HEK293 (cell line): ENCODE measurements at regions not wholly inside any gene's neighbourhood (a gene's known extent, or its start where the extent isn't known, plus 50 kb on each side); places are given as distances from the start of the nearest gene placed in this dataset.

Source experiments
- SP2 ChIP-seq: fragments of 450-650 bp; formaldehyde crosslinking; IDR thresholded peaks from 2 replicates; pipeline ENCODE4 v1.5.1; 2016; ENCODE audit warnings: missing biosample characterization, missing genetic modification characterization
- TCF7L2 ChIP-seq: IDR thresholded peaks from 2 replicates; pipeline ENCODE4 v1.6.1; 2011; ENCODE audit warnings: low read depth, mild to moderate bottlenecking, inconsistent platforms, low read length, moderate library complexity, borderline replicate concordance
- ZNF391 ChIP-seq: fragments of 450-650 bp; formaldehyde crosslinking; IDR thresholded peaks from 2 replicates; pipeline ENCODE4 v1.5.1; 2016; ENCODE audit warnings: low read depth, missing biosample characterization, missing genetic modification characterization, borderline replicate concordance
- ZNF658 ChIP-seq: fragments of 450-650 bp; formaldehyde crosslinking; IDR thresholded peaks from 2 replicates; pipeline ENCODE4; 2016; ENCODE audit warnings: missing biosample characterization, missing genetic modification characterization
- ZNF660 ChIP-seq: fragments of 450-650 bp; IDR thresholded peaks from 2 replicates; pipeline ENCODE4 v1.5.1; 2018; ENCODE audit warnings: missing biosample characterization, mild to moderate bottlenecking, missing genetic modification characterization
- ZNF670 ChIP-seq: fragments of 450-650 bp; formaldehyde crosslinking; IDR thresholded peaks from 2 replicates; pipeline ENCODE4 v1.5.1; 2016; ENCODE audit warnings: missing biosample characterization, missing genetic modification characterization, low read depth
- TF ChIP-seq, protein P1 (sequence below): fragments of 450-650 bp; formaldehyde crosslinking; IDR thresholded peaks from 2 replicates; pipeline ENCODE4 v1.5.1; 2016; ENCODE audit warnings: missing biosample characterization, missing genetic modification characterization
- TF ChIP-seq, protein P2 (sequence below): fragments of 450-650 bp; formaldehyde crosslinking; IDR thresholded peaks from 2 replicates; pipeline ENCODE4 v1.5.1; 2016; ENCODE audit warnings: missing biosample characterization, missing genetic modification characterization
- TF ChIP-seq, protein P3 (sequence below): fragments of 450-650 bp; formaldehyde crosslinking; IDR thresholded peaks from 2 replicates; pipeline ENCODE4 v1.5.1; 2017; ENCODE audit warnings: missing biosample characterization, missing genetic modification characterization
- TF ChIP-seq, protein P4 (sequence below): fragments of 450-650 bp; formaldehyde crosslinking; optimal IDR thresholded peaks from 2 replicates; pipeline ENCODE3; 2016; ENCODE audit warnings: missing biosample characterization, mild to moderate bottlenecking, missing genetic modification characterization
- TF ChIP-seq, protein P5 (sequence below): fragments of 450-650 bp; formaldehyde crosslinking; IDR thresholded peaks from 2 replicates; pipeline ENCODE4 v1.5.1; 2016; ENCODE audit warnings: missing biosample characterization, missing genetic modification characterization, low read depth
- TF ChIP-seq, protein P6 (sequence below): fragments of 450-650 bp; formaldehyde crosslinking; IDR thresholded peaks from 2 replicates; pipeline ENCODE4 v1.5.1; 2016; ENCODE audit warnings: missing biosample characterization, missing genetic modification characterization
- TF ChIP-seq, protein P7 (sequence below): fragments of 450-650 bp; formaldehyde crosslinking; IDR thresholded peaks from 2 replicates; pipeline ENCODE4 v1.5.1; 2017; ENCODE audit warnings: missing biosample characterization, missing genetic modification characterization

DNA sequence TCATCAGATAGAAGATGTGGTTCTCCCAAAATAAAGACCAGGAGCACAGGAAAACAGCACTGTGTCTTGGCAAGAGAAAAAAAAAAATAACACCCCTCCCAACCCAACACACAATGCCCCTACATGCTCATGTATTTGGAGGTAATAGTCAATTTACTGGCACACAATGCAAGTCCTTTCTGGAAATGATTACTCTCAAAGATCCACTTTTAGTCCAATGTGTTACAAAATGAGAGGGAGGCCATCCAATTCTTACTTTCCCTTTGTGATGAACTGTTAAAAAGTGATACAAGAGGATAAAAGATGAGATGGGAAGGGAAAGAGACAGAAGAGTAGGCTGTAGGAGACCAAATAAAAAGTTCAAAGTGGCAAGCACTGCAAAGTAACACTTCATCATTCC lies 180.3 kb upstream of the DKK2 start:
- TF ChIP-seq ZNF660 (tag by site-specific recombination) (no peak), ZNF670 (tag by site-specific recombination) (no peak), ZNF658 (tag by site-specific recombination) (no peak), ZNF391 (tag by site-specific recombination) (no peak), SP2 (tag by site-specific recombination) (no peak), TCF7L2 (no peak)
- TF ChIP-seq, protein P1, sequence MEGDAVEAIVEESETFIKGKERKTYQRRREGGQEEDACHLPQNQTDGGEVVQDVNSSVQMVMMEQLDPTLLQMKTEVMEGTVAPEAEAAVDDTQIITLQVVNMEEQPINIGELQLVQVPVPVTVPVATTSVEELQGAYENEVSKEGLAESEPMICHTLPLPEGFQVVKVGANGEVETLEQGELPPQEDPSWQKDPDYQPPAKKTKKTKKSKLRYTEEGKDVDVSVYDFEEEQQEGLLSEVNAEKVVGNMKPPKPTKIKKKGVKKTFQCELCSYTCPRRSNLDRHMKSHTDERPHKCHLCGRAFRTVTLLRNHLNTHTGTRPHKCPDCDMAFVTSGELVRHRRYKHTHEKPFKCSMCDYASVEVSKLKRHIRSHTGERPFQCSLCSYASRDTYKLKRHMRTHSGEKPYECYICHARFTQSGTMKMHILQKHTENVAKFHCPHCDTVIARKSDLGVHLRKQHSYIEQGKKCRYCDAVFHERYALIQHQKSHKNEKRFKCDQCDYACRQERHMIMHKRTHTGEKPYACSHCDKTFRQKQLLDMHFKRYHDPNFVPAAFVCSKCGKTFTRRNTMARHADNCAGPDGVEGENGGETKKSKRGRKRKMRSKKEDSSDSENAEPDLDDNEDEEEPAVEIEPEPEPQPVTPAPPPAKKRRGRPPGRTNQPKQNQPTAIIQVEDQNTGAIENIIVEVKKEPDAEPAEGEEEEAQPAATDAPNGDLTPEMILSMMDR: no peak
- TF ChIP-seq, protein P2, sequence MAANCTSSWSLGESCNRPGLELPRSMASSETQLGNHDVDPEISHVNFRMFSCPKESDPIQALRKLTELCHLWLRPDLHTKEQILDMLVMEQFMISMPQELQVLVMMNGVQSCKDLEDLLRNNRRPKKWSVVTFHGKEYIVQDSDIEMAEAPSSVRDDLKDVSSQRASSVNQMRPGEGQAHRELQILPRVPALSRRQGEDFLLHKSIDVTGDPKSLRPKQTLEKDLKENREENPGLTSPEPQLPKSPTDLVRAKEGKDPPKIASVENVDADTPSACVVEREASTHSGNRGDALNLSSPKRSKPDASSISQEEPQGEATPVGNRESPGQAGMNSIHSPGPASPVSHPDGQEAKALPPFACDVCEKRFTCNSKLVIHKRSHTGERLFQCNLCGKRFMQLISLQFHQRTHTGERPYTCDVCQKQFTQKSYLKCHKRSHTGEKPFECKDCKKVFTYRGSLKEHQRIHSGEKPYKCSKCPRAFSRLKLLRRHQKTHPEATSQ (tag by site-specific recombination): no peak
- TF ChIP-seq, protein P3, sequence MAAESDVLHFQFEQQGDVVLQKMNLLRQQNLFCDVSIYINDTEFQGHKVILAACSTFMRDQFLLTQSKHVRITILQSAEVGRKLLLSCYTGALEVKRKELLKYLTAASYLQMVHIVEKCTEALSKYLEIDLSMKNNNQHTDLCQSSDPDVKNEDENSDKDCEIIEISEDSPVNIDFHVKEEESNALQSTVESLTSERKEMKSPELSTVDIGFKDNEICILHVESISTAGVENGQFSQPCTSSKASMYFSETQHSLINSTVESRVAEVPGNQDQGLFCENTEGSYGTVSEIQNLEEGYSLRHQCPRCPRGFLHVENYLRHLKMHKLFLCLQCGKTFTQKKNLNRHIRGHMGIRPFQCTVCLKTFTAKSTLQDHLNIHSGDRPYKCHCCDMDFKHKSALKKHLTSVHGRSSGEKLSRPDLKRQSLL: no peak
- TF ChIP-seq, protein P4, sequence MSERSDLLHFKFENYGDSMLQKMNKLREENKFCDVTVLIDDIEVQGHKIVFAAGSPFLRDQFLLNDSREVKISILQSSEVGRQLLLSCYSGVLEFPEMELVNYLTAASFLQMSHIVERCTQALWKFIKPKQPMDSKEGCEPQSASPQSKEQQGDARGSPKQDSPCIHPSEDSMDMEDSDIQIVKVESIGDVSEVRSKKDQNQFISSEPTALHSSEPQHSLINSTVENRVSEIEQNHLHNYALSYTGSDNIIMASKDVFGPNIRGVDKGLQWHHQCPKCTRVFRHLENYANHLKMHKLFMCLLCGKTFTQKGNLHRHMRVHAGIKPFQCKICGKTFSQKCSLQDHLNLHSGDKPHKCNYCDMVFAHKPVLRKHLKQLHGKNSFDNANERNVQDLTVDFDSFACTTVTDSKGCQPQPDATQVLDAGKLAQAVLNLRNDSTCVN: no peak
- TF ChIP-seq, protein P5, sequence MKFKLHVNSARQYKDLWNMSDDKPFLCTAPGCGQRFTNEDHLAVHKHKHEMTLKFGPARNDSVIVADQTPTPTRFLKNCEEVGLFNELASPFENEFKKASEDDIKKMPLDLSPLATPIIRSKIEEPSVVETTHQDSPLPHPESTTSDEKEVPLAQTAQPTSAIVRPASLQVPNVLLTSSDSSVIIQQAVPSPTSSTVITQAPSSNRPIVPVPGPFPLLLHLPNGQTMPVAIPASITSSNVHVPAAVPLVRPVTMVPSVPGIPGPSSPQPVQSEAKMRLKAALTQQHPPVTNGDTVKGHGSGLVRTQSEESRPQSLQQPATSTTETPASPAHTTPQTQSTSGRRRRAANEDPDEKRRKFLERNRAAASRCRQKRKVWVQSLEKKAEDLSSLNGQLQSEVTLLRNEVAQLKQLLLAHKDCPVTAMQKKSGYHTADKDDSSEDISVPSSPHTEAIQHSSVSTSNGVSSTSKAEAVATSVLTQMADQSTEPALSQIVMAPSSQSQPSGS: no peak
- TF ChIP-seq, protein P6, sequence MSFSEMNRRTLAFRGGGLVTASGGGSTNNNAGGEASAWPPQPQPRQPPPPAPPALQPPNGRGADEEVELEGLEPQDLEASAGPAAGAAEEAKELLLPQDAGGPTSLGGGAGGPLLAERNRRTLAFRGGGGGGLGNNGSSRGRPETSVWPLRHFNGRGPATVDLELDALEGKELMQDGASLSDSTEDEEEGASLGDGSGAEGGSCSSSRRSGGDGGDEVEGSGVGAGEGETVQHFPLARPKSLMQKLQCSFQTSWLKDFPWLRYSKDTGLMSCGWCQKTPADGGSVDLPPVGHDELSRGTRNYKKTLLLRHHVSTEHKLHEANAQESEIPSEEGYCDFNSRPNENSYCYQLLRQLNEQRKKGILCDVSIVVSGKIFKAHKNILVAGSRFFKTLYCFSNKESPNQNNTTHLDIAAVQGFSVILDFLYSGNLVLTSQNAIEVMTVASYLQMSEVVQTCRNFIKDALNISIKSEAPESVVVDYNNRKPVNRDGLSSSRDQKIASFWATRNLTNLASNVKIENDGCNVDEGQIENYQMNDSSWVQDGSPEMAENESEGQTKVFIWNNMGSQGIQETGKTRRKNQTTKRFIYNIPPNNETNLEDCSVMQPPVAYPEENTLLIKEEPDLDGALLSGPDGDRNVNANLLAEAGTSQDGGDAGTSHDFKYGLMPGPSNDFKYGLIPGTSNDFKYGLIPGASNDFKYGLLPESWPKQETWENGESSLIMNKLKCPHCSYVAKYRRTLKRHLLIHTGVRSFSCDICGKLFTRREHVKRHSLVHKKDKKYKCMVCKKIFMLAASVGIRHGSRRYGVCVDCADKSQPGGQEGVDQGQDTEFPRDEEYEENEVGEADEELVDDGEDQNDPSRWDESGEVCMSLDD (tag by site-specific recombination): no peak
- TF ChIP-seq, protein P7, sequence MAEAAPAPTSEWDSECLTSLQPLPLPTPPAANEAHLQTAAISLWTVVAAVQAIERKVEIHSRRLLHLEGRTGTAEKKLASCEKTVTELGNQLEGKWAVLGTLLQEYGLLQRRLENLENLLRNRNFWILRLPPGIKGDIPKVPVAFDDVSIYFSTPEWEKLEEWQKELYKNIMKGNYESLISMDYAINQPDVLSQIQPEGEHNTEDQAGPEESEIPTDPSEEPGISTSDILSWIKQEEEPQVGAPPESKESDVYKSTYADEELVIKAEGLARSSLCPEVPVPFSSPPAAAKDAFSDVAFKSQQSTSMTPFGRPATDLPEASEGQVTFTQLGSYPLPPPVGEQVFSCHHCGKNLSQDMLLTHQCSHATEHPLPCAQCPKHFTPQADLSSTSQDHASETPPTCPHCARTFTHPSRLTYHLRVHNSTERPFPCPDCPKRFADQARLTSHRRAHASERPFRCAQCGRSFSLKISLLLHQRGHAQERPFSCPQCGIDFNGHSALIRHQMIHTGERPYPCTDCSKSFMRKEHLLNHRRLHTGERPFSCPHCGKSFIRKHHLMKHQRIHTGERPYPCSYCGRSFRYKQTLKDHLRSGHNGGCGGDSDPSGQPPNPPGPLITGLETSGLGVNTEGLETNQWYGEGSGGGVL (tag by site-specific recombination): no peak
